ENCODE measurements at regions not wholly inside any gene's neighbourhood (a gene's known extent, or its start where the extent isn't known, plus 50 kb on each side); places are given as distances from the start of the nearest gene placed in this dataset.

GRCh38 chr1:38530957-38531356 is 328.6 kb downstream of the RRAGC start:
- TF ChIP-seq REST (IDR thresholded peaks at IDR 0.05; ENCODE audit: insufficient replicate concordance, low read depth) (no peak), POLR2AphosphoS5 (IDR thresholded peaks at IDR 0.05; ENCODE audit: low read depth) (no peak)
- Histone ChIP-seq H3K27ac (replicated peaks) (no peak overlapping the region), H3K27me3 (ENCODE audit: insufficient read depth, poor library complexity, severe bottlenecking) (peaks cover 9% of the 10 kb centered on the region), H3K4me3 (replicated peaks; ENCODE audit: insufficient read depth, low read length) (no peak overlapping the region)
- no peak for DNase-seq (ENCODE audit: low read depth in 1 of 2, low spot score in 1 of 2)

- Histone ChIP-seq H3K4me3 (replicated peaks; ENCODE audit: insufficient read depth, low read length) (no peak overlapping the region), H3K27ac (replicated peaks) (no peak overlapping the region), H3K27me3 (ENCODE audit: insufficient read depth, poor library complexity, severe bottlenecking) (peaks cover 9% of the 10 kb centered on the region)
- DNase-seq (ENCODE audit: low read depth in 1 of 2, low spot score in 1 of 2): no peak
- TF ChIP-seq REST (IDR thresholded peaks at IDR 0.05; ENCODE audit: insufficient replicate concordance, low read depth) (no peak), CTCF (IDR thresholded peaks at IDR 0.05; ENCODE audit: insufficient read depth, low read length) (no peak), POLR2AphosphoS5 (IDR thresholded peaks at IDR 0.05; ENCODE audit: low read depth) (no peak), GABPA (IDR thresholded peaks at IDR 0.05; ENCODE audit: low read depth) (no peak), SPI1 (IDR thresholded peaks at IDR 0.05; ENCODE audit: borderline replicate concordance, low read depth) (no peak)
Measured at GRCh38 chr1:38529946-38530345, 329.6 kb downstream of the RRAGC start.

- peaks cover 6% of the 10 kb centered on the region for H3K27me3 ChIP-seq (ENCODE audit: insufficient read depth, poor library complexity, severe bottlenecking)
- no peak for TF ChIP-seq GABPA (IDR thresholded peaks at IDR 0.05; ENCODE audit: low read depth)
- no peak for TF ChIP-seq SPI1 (IDR thresholded peaks at IDR 0.05; ENCODE audit: borderline replicate concordance, low read depth)
- no peak for TF ChIP-seq CTCF (IDR thresholded peaks at IDR 0.05; ENCODE audit: insufficient read depth, low read length)
- no peak for TF ChIP-seq POLR2AphosphoS5 (IDR thresholded peaks at IDR 0.05; ENCODE audit: low read depth)
- no peak overlapping the region for H3K4me3 ChIP-seq (replicated peaks; ENCODE audit: insufficient read depth, low read length)
- no peak overlapping the region for H3K27ac ChIP-seq (replicated peaks)
- no peak for DNase-seq (ENCODE audit: low read depth in 1 of 2, low spot score in 1 of 2)
Measured at GRCh38 chr1:38529391-38529790, 330.2 kb downstream of the RRAGC start.

GRCh38 chr1:38528623-38529022 is 330.9 kb downstream of the RRAGC start:
- Histone ChIP-seq H3K27ac (replicated peaks) (no peak overlapping the region), H3K27me3 (ENCODE audit: insufficient read depth, poor library complexity, severe bottlenecking) (peaks cover 3% of the 10 kb centered on the region), H3K4me3 (replicated peaks; ENCODE audit: insufficient read depth, low read length) (no peak overlapping the region)
- TF ChIP-seq SPI1 (IDR thresholded peaks at IDR 0.05; ENCODE audit: borderline replicate concordance, low read depth) (no peak), CTCF (IDR thresholded peaks at IDR 0.05; ENCODE audit: insufficient read depth, low read length) (no peak), POLR2AphosphoS5 (IDR thresholded peaks at IDR 0.05; ENCODE audit: low read depth) (no peak), GABPA (IDR thresholded peaks at IDR 0.05; ENCODE audit: low read depth) (no peak), REST (IDR thresholded peaks at IDR 0.05; ENCODE audit: insufficient replicate concordance, low read depth) (no peak)
- DNase-seq (ENCODE audit: low read depth in 1 of 2, low spot score in 1 of 2): no peak

Measured in HL-60 (cell line).